ENCODE measurements at regions not wholly inside any gene's neighbourhood (a gene's known extent, or its start where the extent isn't known, plus 50 kb on each side); places are given as distances from the start of the nearest gene placed in this dataset.

DNA sequence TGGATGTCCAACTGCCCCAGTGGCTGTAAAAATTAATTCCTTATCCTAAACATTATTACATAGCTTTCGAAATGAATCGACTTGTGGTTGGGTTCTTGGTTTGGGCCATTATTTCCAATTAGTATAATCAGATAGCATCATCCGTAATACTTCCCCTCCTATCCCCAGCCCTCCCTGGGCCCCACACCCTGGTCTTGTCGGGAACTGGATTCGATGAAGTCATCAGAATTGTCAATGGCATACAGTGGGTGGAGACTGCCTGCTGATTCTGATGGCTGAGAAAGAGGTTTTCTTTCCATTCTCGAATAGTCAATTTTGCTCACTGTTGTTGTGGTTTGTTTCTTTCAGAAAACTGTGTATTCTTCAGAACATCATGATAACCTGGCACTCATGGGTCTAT lies 395.1 kb downstream of the SEC14L1 start:
- Mint-ChIP-seq H3K36me3 (peaks cover 9% of the 10 kb centered on the region), H3K27ac (no peak overlapping the region), H3K4me3 (no peak overlapping the region), H3K4me1 (peaks cover 15% of the 10 kb centered on the region), H3K27me3 (ENCODE audit: low read depth) (peaks cover 16% of the 10 kb centered on the region), H3K9me3 (peaks cover 13% of the 10 kb centered on the region)
- ChIA-PET POLR2A (no interaction called here), CTCF (no interaction called here)
- no peak for TF ChIP-seq ZNF232 (CRISPR knock-in tag; IDR thresholded peaks at IDR 0.05)
- TF ChIP-seq, protein P1, sequence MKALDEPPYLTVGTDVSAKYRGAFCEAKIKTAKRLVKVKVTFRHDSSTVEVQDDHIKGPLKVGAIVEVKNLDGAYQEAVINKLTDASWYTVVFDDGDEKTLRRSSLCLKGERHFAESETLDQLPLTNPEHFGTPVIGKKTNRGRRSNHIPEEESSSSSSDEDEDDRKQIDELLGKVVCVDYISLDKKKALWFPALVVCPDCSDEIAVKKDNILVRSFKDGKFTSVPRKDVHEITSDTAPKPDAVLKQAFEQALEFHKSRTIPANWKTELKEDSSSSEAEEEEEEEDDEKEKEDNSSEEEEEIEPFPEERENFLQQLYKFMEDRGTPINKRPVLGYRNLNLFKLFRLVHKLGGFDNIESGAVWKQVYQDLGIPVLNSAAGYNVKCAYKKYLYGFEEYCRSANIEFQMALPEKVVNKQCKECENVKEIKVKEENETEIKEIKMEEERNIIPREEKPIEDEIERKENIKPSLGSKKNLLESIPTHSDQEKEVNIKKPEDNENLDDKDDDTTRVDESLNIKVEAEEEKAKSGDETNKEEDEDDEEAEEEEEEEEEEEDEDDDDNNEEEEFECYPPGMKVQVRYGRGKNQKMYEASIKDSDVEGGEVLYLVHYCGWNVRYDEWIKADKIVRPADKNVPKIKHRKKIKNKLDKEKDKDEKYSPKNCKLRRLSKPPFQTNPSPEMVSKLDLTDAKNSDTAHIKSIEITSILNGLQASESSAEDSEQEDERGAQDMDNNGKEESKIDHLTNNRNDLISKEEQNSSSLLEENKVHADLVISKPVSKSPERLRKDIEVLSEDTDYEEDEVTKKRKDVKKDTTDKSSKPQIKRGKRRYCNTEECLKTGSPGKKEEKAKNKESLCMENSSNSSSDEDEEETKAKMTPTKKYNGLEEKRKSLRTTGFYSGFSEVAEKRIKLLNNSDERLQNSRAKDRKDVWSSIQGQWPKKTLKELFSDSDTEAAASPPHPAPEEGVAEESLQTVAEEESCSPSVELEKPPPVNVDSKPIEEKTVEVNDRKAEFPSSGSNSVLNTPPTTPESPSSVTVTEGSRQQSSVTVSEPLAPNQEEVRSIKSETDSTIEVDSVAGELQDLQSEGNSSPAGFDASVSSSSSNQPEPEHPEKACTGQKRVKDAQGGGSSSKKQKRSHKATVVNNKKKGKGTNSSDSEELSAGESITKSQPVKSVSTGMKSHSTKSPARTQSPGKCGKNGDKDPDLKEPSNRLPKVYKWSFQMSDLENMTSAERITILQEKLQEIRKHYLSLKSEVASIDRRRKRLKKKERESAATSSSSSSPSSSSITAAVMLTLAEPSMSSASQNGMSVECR (CRISPR knock-in tag; IDR thresholded peaks at IDR 0.05; ENCODE audit: borderline replicate concordance), result no peak
- TF ChIP-seq, protein P2, sequence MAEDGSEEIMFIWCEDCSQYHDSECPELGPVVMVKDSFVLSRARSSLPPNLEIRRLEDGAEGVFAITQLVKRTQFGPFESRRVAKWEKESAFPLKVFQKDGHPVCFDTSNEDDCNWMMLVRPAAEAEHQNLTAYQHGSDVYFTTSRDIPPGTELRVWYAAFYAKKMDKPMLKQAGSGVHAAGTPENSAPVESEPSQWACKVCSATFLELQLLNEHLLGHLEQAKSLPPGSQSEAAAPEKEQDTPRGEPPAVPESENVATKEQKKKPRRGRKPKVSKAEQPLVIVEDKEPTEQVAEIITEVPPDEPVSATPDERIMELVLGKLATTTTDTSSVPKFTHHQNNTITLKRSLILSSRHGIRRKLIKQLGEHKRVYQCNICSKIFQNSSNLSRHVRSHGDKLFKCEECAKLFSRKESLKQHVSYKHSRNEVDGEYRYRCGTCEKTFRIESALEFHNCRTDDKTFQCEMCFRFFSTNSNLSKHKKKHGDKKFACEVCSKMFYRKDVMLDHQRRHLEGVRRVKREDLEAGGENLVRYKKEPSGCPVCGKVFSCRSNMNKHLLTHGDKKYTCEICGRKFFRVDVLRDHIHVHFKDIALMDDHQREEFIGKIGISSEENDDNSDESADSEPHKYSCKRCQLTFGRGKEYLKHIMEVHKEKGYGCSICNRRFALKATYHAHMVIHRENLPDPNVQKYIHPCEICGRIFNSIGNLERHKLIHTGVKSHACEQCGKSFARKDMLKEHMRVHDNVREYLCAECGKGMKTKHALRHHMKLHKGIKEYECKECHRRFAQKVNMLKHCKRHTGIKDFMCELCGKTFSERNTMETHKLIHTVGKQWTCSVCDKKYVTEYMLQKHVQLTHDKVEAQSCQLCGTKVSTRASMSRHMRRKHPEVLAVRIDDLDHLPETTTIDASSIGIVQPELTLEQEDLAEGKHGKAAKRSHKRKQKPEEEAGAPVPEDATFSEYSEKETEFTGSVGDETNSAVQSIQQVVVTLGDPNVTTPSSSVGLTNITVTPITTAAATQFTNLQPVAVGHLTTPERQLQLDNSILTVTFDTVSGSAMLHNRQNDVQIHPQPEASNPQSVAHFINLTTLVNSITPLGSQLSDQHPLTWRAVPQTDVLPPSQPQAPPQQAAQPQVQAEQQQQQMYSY (CRISPR knock-in tag; IDR thresholded peaks at IDR 0.05), result no peak
- TF ChIP-seq CBFB (CRISPR knock-in tag; IDR thresholded peaks at IDR 0.05; ENCODE audit: low read depth), result no peak
- no peak for TF ChIP-seq KAT7 (CRISPR knock-in tag; IDR thresholded peaks at IDR 0.05; ENCODE audit: borderline replicate concordance)
- TF ChIP-seq NR3C1 (CRISPR knock-in tag; conservative IDR thresholded peaks at IDR 0.05; ENCODE audit: low read depth), result no peak
- no peak for TF ChIP-seq GTF2I (CRISPR knock-in tag; conservative IDR thresholded peaks at IDR 0.05)
- TF ChIP-seq, protein P3, sequence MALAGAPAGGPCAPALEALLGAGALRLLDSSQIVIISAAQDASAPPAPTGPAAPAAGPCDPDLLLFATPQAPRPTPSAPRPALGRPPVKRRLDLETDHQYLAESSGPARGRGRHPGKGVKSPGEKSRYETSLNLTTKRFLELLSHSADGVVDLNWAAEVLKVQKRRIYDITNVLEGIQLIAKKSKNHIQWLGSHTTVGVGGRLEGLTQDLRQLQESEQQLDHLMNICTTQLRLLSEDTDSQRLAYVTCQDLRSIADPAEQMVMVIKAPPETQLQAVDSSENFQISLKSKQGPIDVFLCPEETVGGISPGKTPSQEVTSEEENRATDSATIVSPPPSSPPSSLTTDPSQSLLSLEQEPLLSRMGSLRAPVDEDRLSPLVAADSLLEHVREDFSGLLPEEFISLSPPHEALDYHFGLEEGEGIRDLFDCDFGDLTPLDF (CRISPR knock-in tag; IDR thresholded peaks at IDR 0.05), result no peak
- TF ChIP-seq RELA (CRISPR knock-in tag; IDR thresholded peaks at IDR 0.05; ENCODE audit: borderline replicate concordance), result no peak
- TF ChIP-seq TP53 (CRISPR knock-in tag; IDR thresholded peaks at IDR 0.05), result no peak
- no peak for TF ChIP-seq CREM (CRISPR knock-in tag; IDR thresholded peaks at IDR 0.05)
- TF ChIP-seq ZNF263 (CRISPR knock-in tag; IDR thresholded peaks at IDR 0.05; ENCODE audit: low read depth), result no peak
- TF ChIP-seq GRHL2 (CRISPR knock-in tag; IDR thresholded peaks at IDR 0.05; ENCODE audit: insufficient replicate concordance, severe bottlenecking), result no peak
- TF ChIP-seq, protein P4, sequence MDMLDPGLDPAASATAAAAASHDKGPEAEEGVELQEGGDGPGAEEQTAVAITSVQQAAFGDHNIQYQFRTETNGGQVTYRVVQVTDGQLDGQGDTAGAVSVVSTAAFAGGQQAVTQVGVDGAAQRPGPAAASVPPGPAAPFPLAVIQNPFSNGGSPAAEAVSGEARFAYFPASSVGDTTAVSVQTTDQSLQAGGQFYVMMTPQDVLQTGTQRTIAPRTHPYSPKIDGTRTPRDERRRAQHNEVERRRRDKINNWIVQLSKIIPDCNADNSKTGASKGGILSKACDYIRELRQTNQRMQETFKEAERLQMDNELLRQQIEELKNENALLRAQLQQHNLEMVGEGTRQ (CRISPR knock-in tag; IDR thresholded peaks at IDR 0.05), result no peak
- TF ChIP-seq, protein P5, sequence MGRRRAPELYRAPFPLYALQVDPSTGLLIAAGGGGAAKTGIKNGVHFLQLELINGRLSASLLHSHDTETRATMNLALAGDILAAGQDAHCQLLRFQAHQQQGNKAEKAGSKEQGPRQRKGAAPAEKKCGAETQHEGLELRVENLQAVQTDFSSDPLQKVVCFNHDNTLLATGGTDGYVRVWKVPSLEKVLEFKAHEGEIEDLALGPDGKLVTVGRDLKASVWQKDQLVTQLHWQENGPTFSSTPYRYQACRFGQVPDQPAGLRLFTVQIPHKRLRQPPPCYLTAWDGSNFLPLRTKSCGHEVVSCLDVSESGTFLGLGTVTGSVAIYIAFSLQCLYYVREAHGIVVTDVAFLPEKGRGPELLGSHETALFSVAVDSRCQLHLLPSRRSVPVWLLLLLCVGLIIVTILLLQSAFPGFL (CRISPR knock-in tag; IDR thresholded peaks at IDR 0.05; ENCODE audit: borderline replicate concordance), result no peak
- no peak for TF ChIP-seq NFE2L1 (CRISPR knock-in tag; IDR thresholded peaks at IDR 0.05)
- no peak for TF ChIP-seq ESRRA (CRISPR knock-in tag; IDR thresholded peaks at IDR 0.05; ENCODE audit: borderline replicate concordance)
- TF ChIP-seq, protein P6, sequence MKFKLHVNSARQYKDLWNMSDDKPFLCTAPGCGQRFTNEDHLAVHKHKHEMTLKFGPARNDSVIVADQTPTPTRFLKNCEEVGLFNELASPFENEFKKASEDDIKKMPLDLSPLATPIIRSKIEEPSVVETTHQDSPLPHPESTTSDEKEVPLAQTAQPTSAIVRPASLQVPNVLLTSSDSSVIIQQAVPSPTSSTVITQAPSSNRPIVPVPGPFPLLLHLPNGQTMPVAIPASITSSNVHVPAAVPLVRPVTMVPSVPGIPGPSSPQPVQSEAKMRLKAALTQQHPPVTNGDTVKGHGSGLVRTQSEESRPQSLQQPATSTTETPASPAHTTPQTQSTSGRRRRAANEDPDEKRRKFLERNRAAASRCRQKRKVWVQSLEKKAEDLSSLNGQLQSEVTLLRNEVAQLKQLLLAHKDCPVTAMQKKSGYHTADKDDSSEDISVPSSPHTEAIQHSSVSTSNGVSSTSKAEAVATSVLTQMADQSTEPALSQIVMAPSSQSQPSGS (CRISPR knock-in tag; IDR thresholded peaks at IDR 0.05; ENCODE audit: borderline replicate concordance, low read depth), result no peak
- no peak for TF ChIP-seq JUN (CRISPR knock-in tag; IDR thresholded peaks at IDR 0.05)
- DNase-seq (ENCODE audit: low spot score) (no peak), ATAC-seq (no peak)

Data from WTC11 (cell line).